ENCODE measurements at regions not wholly inside any gene's neighbourhood (a gene's known extent, or its start where the extent isn't known, plus 50 kb on each side); places are given as distances from the start of the nearest gene placed in this dataset.

DNA sequence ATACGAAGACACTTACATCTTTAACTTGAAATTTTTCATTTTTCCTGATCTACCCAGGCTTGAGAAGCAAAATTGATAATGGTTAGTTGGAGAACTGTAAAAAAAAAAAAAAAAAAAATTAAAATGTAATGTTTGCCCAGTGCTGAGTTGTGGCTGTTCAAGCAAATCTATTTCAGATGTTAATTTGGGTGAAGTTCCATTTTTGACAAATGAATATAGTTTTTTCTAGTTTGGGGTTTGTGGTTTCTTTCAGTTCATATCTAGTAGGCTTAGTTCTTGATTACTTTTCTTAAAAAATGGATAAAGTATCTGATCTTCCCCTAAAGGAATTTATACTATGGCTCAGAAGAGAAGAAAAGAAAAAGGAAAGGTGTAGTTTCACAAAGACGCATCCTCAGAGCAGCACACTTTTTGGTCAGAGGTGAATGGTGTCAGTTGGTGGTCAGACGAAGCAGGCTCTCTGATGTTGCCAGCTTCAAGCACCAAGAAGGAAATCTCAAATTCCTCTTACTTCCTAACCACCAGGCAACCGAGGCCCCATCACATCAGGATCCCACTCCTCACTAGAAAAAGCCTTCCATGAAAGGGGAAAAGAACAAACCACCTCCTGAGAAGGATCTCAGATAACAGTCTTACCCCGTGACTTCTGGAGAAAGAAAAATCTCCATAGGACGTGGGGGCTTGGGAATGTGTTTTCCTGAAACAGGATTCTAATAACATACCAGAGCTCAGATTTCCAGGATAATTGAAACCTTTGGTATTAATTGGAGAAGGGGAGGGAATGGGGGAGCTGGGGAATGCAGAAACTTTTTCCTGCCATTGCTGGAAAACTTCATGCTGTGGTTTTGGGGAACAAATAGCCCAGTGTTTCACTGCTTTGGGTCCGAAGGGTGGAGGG lies 396.2 kb downstream of the CD83 start:
- TF ChIP-seq, protein P1, sequence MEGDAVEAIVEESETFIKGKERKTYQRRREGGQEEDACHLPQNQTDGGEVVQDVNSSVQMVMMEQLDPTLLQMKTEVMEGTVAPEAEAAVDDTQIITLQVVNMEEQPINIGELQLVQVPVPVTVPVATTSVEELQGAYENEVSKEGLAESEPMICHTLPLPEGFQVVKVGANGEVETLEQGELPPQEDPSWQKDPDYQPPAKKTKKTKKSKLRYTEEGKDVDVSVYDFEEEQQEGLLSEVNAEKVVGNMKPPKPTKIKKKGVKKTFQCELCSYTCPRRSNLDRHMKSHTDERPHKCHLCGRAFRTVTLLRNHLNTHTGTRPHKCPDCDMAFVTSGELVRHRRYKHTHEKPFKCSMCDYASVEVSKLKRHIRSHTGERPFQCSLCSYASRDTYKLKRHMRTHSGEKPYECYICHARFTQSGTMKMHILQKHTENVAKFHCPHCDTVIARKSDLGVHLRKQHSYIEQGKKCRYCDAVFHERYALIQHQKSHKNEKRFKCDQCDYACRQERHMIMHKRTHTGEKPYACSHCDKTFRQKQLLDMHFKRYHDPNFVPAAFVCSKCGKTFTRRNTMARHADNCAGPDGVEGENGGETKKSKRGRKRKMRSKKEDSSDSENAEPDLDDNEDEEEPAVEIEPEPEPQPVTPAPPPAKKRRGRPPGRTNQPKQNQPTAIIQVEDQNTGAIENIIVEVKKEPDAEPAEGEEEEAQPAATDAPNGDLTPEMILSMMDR (conservative IDR thresholded peaks at IDR 0.05) = no peak
- no peak for TF ChIP-seq EZH2 (IDR thresholded peaks at IDR 0.05; ENCODE audit: low read depth)
